GM23338 (cell line): ENCODE measurements at regions not wholly inside any gene's neighbourhood (a gene's known extent, or its start where the extent isn't known, plus 50 kb on each side); places are given as distances from the start of the nearest gene placed in this dataset.

Source experiments
- ATAC-seq: fragments of 200-7000 bp; cut with Tn5 transposase; 3 replicates; pipeline ENCODE4 v1.9.1; 2020
- DNase-seq: peaks from one replicate; pipeline ENCODE4 v3.0.0-alpha.2; 2015; ENCODE audit warnings: low spot score
- H2AFZ ChIP-seq: fragments of 200-600 bp; sonication (generic); 2 replicates; pipeline ENCODE4 v1.8.0; 2016; ENCODE audit warnings: antibody characterized with exemption, mild to moderate bottlenecking, moderate library complexity
- H3F3A ChIP-seq: fragments of 200-600 bp; sonication (generic); replicated peaks from 2 replicates; pipeline ENCODE4 v1.8.0; 2017; ENCODE audit warnings: antibody characterized with exemption, mixed run types, low read depth
- H3K27ac ChIP-seq: fragments of 200-600 bp; sonication (generic); 2 replicates; pipeline ENCODE4 v1.6.1; 2016; ENCODE audit warnings: low read depth
- H3K27me3 ChIP-seq: fragments of 200-600 bp; sonication (generic); 2 replicates; pipeline ENCODE4 v1.8.0; 2016; ENCODE audit warnings: mild to moderate bottlenecking, mixed run types, moderate library complexity; ENCODE audit not compliant: insufficient read depth
- H3K36me3 ChIP-seq: fragments of 200-600 bp; sonication (generic); 2 replicates; pipeline ENCODE4 v1.8.0; 2016; ENCODE audit warnings: mild to moderate bottlenecking; ENCODE audit not compliant: insufficient read depth
- H3K4me1 ChIP-seq: fragments of 200-600 bp; sonication (generic); 2 replicates; pipeline ENCODE4 v1.8.0; 2016; ENCODE audit warnings: mild to moderate bottlenecking, moderate library complexity; ENCODE audit not compliant: insufficient read depth
- H3K4me2 ChIP-seq: fragments of 200-600 bp; sonication (generic); 2 replicates; pipeline ENCODE4 v1.7.1; 2017; ENCODE audit warnings: mixed run types
- H3K4me3 ChIP-seq: fragments of 200-600 bp; sonication (generic); 2 replicates; pipeline ENCODE4 v1.6.1; 2016; ENCODE audit warnings: mixed run types
- H3K79me2 ChIP-seq: fragments of 200-600 bp; sonication (generic); replicated peaks from 2 replicates; pipeline ENCODE4 v1.8.0; 2017; ENCODE audit warnings: mild to moderate bottlenecking; ENCODE audit not compliant: insufficient read depth
- H3K9me2 ChIP-seq: fragments of 200-600 bp; sonication (generic); 2 replicates; pipeline ENCODE4 v1.8.0; 2017; ENCODE audit not compliant: insufficient read depth
- H4K20me1 ChIP-seq: fragments of 200-600 bp; sonication (generic); replicated peaks from 2 replicates; pipeline ENCODE4 v1.8.0; 2017; ENCODE audit warnings: mild to moderate bottlenecking; ENCODE audit not compliant: insufficient read depth
- H3K27ac Mint-ChIP-seq: 2 replicates; pipeline ENCODE4 v1.8.0; 2020; ENCODE audit warnings: inconsistent platforms, mild to moderate bottlenecking, moderate library complexity, mixed read lengths
- H3K27me3 Mint-ChIP-seq: 3 replicates; pipeline ENCODE4 v1.8.0; 2022; ENCODE audit warnings: low read depth, mild to moderate bottlenecking, moderate library complexity, mixed read lengths, inconsistent platforms; ENCODE audit not compliant: insufficient read depth, poor library complexity
- H3K36me3 Mint-ChIP-seq: 3 replicates; pipeline ENCODE4 v1.8.0; 2021; ENCODE audit warnings: low read depth, mild to moderate bottlenecking, inconsistent platforms, moderate library complexity, mixed read lengths
- H3K4me1 Mint-ChIP-seq: 3 replicates; pipeline ENCODE4 v1.8.0; 2020; ENCODE audit warnings: mild to moderate bottlenecking, inconsistent platforms, mixed read lengths
- H3K4me3 Mint-ChIP-seq: 3 replicates; pipeline ENCODE4 v1.8.0; 2021; ENCODE audit warnings: moderate library complexity, mild to moderate bottlenecking, inconsistent platforms, mixed read lengths
- H3K9me3 Mint-ChIP-seq: 3 replicates; pipeline ENCODE4 v1.8.0; 2020; ENCODE audit warnings: moderate library complexity, mild to moderate bottlenecking, inconsistent platforms, mixed read lengths
- CREB1 ChIP-seq: fragments of 250-450 bp; sonication (Bioruptor Pico); IDR thresholded peaks from 2 replicates; pipeline ENCODE4 v1.5.0; 2020; ENCODE audit warnings: low read depth, mild to moderate bottlenecking, moderate library complexity
- EZH2phosphoT487 ChIP-seq: fragments of 200-600 bp; sonication (generic); IDR thresholded peaks from one replicate; pipeline ENCODE4 v1.8.1; 2018; ENCODE audit warnings: antibody characterized with exemption; ENCODE audit not compliant: unreplicated experiment
- NANOG ChIP-seq: IDR thresholded peaks from 2 replicates; pipeline ENCODE4 v1.6.1; 2016; ENCODE audit warnings: antibody characterized with exemption, borderline replicate concordance
- POLR2AphosphoS5 ChIP-seq: IDR thresholded peaks from 2 replicates; pipeline ENCODE4 v1.6.1; 2016; ENCODE audit warnings: antibody characterized with exemption, low read depth
- STAT1 ChIP-seq: IDR thresholded peaks from one replicate; pipeline ENCODE4 v1.6.1; 2016; ENCODE audit warnings: antibody characterized with exemption; ENCODE audit not compliant: unreplicated experiment
- ZNF114 ChIP-seq: fragments of 250-450 bp; sonication (Bioruptor Pico); IDR thresholded peaks from 2 replicates; pipeline ENCODE4 v1.5.0; 2020; ENCODE audit warnings: mild to moderate bottlenecking, moderate library complexity
- TF ChIP-seq, protein P1 (sequence below): IDR thresholded peaks from one replicate; pipeline ENCODE4 v1.6.1; 2018; ENCODE audit warnings: antibody characterized with exemption; ENCODE audit not compliant: unreplicated experiment
- TF ChIP-seq, protein P2 (sequence below), 2 experiments: fragments of 200-600 bp in 1 of 2; sonication (generic) in 1 of 2; conservative IDR thresholded peaks; 2 replicates each; pipeline versions ENCODE4 v1.5.1 to v1.6.1; 2016 to 2017; ENCODE audit warnings: antibody characterized with exemption in 2 of 2, low read depth in 2 of 2, mild to moderate bottlenecking in 2 of 2, moderate library complexity in 1 of 2
- TF ChIP-seq, protein P3 (sequence below): IDR thresholded peaks from 2 replicates; pipeline ENCODE4 v1.6.1; 2016; ENCODE audit warnings: antibody characterized with exemption

DNA sequence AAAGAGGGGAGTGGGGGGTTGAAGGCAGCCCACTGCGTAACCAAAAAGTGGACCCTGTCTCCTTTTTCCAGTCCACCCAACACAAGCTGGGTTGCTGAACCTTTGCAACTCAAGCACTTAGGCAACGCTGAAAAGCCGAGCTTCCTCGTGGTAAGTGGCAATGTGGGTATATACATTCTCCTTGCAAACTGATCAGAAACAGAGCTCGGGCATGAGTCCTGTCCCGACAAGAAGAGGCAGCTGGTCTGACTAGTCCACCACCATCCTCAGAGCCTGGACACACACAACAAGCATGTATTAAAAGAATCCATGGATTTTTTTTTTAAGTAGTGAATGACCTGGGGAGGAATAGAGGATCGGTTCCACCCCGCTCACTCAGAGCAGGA is 240.6 kb upstream of the ZNF507 start:
- Histone ChIP-seq H3K4me3 (no peak overlapping the region), H2AFZ (no peak overlapping the region)
- H3K9me3 Mint-ChIP-seq: peaks cover 13% of the 10 kb centered on the region

More for the DNA sequence above, 240.6 kb upstream of the ZNF507 start:
- H3K4me2 ChIP-seq: no peak overlapping the region
- no peaks in the 10 kb centered on the region for H3K79me2 ChIP-seq
- H4K20me1 ChIP-seq: no peaks in the 10 kb centered on the region
- H3K27ac Mint-ChIP-seq: no peak overlapping the region
- no peaks in the 10 kb centered on the region for H3K4me1 Mint-ChIP-seq
- no peaks in the 10 kb centered on the region for H3K4me1 ChIP-seq
- ATAC-seq (no peak), DNase-seq (no peak)
- H3K27ac ChIP-seq: no peak overlapping the region
- H3K9me2 ChIP-seq: 0 out of 2 replicates have a peak, but pooled peaks cover 4% of the 10 kb centered on the region
- no peaks in the 10 kb centered on the region; the same call in 1 of the 2 replicates for H3K36me3 ChIP-seq
- no peaks in the 10 kb centered on the region for H3F3A ChIP-seq
- H3K27me3 ChIP-seq: no peaks in the 10 kb centered on the region
- TF ChIP-seq, protein P1, sequence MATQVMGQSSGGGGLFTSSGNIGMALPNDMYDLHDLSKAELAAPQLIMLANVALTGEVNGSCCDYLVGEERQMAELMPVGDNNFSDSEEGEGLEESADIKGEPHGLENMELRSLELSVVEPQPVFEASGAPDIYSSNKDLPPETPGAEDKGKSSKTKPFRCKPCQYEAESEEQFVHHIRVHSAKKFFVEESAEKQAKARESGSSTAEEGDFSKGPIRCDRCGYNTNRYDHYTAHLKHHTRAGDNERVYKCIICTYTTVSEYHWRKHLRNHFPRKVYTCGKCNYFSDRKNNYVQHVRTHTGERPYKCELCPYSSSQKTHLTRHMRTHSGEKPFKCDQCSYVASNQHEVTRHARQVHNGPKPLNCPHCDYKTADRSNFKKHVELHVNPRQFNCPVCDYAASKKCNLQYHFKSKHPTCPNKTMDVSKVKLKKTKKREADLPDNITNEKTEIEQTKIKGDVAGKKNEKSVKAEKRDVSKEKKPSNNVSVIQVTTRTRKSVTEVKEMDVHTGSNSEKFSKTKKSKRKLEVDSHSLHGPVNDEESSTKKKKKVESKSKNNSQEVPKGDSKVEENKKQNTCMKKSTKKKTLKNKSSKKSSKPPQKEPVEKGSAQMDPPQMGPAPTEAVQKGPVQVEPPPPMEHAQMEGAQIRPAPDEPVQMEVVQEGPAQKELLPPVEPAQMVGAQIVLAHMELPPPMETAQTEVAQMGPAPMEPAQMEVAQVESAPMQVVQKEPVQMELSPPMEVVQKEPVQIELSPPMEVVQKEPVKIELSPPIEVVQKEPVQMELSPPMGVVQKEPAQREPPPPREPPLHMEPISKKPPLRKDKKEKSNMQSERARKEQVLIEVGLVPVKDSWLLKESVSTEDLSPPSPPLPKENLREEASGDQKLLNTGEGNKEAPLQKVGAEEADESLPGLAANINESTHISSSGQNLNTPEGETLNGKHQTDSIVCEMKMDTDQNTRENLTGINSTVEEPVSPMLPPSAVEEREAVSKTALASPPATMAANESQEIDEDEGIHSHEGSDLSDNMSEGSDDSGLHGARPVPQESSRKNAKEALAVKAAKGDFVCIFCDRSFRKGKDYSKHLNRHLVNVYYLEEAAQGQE: no peak
- TF ChIP-seq, protein P2, sequence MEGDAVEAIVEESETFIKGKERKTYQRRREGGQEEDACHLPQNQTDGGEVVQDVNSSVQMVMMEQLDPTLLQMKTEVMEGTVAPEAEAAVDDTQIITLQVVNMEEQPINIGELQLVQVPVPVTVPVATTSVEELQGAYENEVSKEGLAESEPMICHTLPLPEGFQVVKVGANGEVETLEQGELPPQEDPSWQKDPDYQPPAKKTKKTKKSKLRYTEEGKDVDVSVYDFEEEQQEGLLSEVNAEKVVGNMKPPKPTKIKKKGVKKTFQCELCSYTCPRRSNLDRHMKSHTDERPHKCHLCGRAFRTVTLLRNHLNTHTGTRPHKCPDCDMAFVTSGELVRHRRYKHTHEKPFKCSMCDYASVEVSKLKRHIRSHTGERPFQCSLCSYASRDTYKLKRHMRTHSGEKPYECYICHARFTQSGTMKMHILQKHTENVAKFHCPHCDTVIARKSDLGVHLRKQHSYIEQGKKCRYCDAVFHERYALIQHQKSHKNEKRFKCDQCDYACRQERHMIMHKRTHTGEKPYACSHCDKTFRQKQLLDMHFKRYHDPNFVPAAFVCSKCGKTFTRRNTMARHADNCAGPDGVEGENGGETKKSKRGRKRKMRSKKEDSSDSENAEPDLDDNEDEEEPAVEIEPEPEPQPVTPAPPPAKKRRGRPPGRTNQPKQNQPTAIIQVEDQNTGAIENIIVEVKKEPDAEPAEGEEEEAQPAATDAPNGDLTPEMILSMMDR (conservative IDR thresholded peaks at IDR 0.05; ENCODE audit: low read depth in 2 of 2): no peak
- TF ChIP-seq, protein P3, sequence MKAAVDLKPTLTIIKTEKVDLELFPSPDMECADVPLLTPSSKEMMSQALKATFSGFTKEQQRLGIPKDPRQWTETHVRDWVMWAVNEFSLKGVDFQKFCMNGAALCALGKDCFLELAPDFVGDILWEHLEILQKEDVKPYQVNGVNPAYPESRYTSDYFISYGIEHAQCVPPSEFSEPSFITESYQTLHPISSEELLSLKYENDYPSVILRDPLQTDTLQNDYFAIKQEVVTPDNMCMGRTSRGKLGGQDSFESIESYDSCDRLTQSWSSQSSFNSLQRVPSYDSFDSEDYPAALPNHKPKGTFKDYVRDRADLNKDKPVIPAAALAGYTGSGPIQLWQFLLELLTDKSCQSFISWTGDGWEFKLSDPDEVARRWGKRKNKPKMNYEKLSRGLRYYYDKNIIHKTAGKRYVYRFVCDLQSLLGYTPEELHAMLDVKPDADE: no peak
- TF ChIP-seq STAT1 (no peak), POLR2AphosphoS5 (no peak), EZH2phosphoT487 (no peak), NANOG (no peak), ZNF114 (CRISPR knock-in tag) (no peak), CREB1 (CRISPR knock-in tag) (no peak)
- H3K36me3 Mint-ChIP-seq: peaks cover 13% of the 10 kb centered on the region
- peaks cover 2% of the 10 kb centered on the region for H3K27me3 Mint-ChIP-seq
- no peak overlapping the region for H3K4me3 Mint-ChIP-seq
